22Rv1 (cell line): ENCODE measurements at regions not wholly inside any gene's neighbourhood (a gene's known extent, or its start where the extent isn't known, plus 50 kb on each side); places are given as distances from the start of the nearest gene placed in this dataset.

Source experiments
- H3K27ac ChIP-seq: fragments of 450-650 bp; 2 replicates; pipeline ENCODE4 v1.5.1; 2017
- ZFX ChIP-seq: fragments of 450-650 bp; IDR thresholded peaks from 2 replicates; pipeline ENCODE4 v1.6.1; 2017; ENCODE audit warnings: antibody characterized with exemption, borderline replicate concordance
- TF ChIP-seq, protein P1 (sequence below): fragments of 450-650 bp; IDR thresholded peaks from 2 replicates; pipeline ENCODE4 v1.5.1; 2017; ENCODE audit warnings: mild to moderate bottlenecking

DNA sequence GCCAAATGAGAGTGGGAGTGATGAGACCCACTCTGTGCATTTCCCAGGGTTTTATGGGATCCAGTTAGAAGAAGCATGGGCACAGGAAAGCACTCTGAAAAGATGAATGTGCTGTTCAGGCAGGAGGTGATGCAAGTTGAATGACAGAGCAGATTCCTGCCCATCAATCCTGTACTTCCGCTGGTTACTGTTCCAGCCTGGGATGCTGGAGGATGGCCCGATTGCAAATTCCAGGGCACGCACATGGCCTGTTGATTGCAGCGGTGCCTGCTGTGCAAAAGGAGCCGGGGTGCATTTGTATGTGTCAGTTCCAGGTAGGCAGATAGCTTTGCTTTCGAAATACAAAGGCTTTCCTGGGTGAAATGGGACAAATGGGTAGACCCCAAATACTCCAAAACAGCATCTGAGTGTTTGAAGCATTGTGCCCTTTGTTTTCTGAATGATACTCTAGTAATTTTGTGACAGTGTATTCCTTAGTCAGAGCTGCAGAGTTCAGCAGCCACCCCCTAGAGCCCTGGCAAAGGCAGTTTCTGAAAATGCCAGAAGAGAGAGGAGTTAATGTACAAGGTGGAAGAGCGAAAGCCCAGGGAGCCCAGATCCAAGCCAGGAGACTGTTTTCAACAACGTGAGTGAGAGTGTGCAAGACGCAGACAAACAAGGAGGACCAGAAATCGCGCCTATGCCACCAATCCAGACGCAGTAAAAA is 454.2 kb upstream of the CLINT1 start:
- TF ChIP-seq, protein P1, sequence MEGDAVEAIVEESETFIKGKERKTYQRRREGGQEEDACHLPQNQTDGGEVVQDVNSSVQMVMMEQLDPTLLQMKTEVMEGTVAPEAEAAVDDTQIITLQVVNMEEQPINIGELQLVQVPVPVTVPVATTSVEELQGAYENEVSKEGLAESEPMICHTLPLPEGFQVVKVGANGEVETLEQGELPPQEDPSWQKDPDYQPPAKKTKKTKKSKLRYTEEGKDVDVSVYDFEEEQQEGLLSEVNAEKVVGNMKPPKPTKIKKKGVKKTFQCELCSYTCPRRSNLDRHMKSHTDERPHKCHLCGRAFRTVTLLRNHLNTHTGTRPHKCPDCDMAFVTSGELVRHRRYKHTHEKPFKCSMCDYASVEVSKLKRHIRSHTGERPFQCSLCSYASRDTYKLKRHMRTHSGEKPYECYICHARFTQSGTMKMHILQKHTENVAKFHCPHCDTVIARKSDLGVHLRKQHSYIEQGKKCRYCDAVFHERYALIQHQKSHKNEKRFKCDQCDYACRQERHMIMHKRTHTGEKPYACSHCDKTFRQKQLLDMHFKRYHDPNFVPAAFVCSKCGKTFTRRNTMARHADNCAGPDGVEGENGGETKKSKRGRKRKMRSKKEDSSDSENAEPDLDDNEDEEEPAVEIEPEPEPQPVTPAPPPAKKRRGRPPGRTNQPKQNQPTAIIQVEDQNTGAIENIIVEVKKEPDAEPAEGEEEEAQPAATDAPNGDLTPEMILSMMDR, result no peak
- TF ChIP-seq ZFX, result no peak
- H3K27ac ChIP-seq, result no peak overlapping the region

GRCh38 chr5:158309088-158309807 is 450.3 kb upstream of the CLINT1 start:
- no peak for TF ChIP-seq ZFX
- TF ChIP-seq, protein P1, result no peak
- H3K27ac ChIP-seq, result no peak overlapping the region

DNA sequence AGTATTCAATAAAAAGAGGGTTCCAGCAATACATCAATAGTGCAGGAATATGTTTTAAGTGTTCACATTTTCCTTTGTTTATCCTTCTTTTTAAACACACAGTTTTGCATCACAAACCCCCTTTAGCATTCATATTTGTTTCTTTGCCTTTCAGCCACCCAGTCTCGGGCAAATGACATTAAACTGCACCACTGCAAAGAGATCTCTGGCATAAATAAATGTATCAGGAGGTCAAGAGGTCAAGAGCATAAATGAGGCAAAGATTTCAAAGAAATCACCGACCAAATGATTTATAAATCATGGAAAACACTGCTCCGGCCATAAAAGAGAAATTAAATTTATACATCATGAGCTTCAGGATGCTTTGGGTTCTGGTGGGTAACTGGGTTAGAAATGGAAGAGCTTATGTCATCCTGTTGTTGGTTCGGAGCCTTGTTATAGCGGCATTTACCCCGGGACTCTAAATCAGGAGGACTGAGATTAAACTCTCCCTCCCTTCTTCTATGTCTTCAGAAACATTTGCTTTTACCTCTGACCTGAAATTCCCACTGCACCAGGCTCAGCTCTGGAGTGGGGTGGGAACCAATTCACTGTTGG is 449.6 kb upstream of the CLINT1 start:
- H3K27ac ChIP-seq, result no peak overlapping the region
- TF ChIP-seq, protein P1, result no peak
- TF ChIP-seq ZFX, result no peak

DNA sequence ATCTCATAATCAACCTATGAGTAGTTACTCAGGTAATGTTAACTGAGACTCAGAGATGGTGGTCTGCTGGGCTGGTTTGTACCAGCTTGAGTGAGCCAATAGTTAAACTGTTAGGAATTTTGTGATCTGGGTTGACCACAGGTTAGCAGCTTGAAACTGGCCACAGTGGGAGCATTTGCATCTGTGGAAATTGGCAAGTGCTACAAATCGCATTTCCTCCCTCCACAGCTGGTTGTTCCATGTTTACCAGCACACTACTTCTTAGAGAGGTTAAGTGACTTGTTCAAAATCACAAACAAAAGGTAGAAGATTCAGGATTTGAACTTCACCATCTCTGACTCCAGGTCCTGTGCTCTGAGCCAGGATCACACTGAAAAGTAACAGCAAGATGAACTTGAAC is 446.9 kb upstream of the CLINT1 start:
- no peak overlapping the region for H3K27ac ChIP-seq
- no peak for TF ChIP-seq ZFX
- TF ChIP-seq, protein P1, result no peak

DNA sequence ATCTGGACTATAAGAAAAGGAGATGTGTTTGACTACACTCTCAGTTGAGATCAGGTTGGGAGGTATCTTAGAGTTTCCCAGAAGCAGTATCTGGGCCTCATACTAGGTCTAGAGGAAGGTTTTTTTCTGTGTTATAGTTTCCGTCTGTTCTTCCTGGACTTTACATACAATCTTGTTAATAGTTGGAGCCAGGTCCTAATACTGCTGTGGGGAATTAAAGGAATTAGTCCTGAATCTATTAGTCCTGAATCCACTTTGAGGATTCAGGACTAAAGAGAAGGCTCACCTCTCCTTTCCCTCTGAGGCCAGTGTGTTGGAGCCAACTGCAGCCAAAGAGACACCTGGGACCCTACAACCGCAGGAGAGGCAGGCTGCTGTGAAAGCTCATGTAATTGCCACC is 445.7 kb upstream of the CLINT1 start:
- TF ChIP-seq, protein P1, result no peak
- TF ChIP-seq ZFX, result no peak
- H3K27ac ChIP-seq, result no peak overlapping the region

GRCh38 chr5:158303883-158304282 is 444.9 kb upstream of the CLINT1 start:
- no peak overlapping the region for H3K27ac ChIP-seq
- no peak for TF ChIP-seq ZFX
- TF ChIP-seq, protein P1, result no peak

- TF ChIP-seq, protein P1, result no peak
- no peak for TF ChIP-seq ZFX
- no peak overlapping the region for H3K27ac ChIP-seq
Measured at GRCh38 chr5:158303275-158303674, 444.3 kb upstream of the CLINT1 start.
